Hepatocyte (in vitro differentiated cells): ENCODE measurements at regions not wholly inside any gene's neighbourhood (a gene's known extent, or its start where the extent isn't known, plus 50 kb on each side); places are given as distances from the start of the nearest gene placed in this dataset.

Experiments used
- DNase-seq: peaks from one replicate; pipeline ENCODE4 v3.0.0-alpha.2; 2016; ENCODE audit warnings: low spot score
- H2AFZ ChIP-seq: fragments of 200-600 bp; sonication (generic); 2 replicates; pipeline ENCODE4 v1.6.0; 2016; ENCODE audit warnings: antibody characterized with exemption, mild to moderate bottlenecking
- H3K27ac ChIP-seq: fragments of 200-600 bp; sonication (generic); 2 replicates; pipeline ENCODE4 v1.5.1; 2016; ENCODE audit warnings: mild to moderate bottlenecking
- H3K27me3 ChIP-seq: fragments of 200-600 bp; sonication (generic); 2 replicates; pipeline ENCODE4 v1.6.1; 2016
- H3K36me3 ChIP-seq: fragments of 200-600 bp; sonication (generic); replicated peaks from 2 replicates; pipeline ENCODE4 v1.5.1; 2016; ENCODE audit warnings: low read depth; ENCODE audit not compliant: insufficient read depth
- H3K4me1 ChIP-seq: fragments of 200-600 bp; sonication (generic); 2 replicates; pipeline ENCODE4 v1.5.1; 2016; ENCODE audit warnings: mild to moderate bottlenecking, moderate library complexity; ENCODE audit not compliant: insufficient read depth
- H3K4me2 ChIP-seq: fragments of 200-600 bp; sonication (generic); 2 replicates; pipeline ENCODE4 v1.6.0; 2016
- H3K4me3 ChIP-seq: fragments of 200-600 bp; sonication (generic); 2 replicates; pipeline ENCODE4 v1.5.1; 2016; ENCODE audit warnings: mild to moderate bottlenecking
- H3K79me2 ChIP-seq: fragments of 200-600 bp; sonication (generic); 2 replicates; pipeline ENCODE4 v1.6.0; 2017; ENCODE audit warnings: mild to moderate bottlenecking
- H3K9me2 ChIP-seq: fragments of 200-600 bp; sonication (generic); replicated peaks from 2 replicates; pipeline ENCODE4 v1.6.0; 2017; ENCODE audit warnings: mild to moderate bottlenecking; ENCODE audit not compliant: insufficient read depth
- H3K9me3 ChIP-seq: fragments of 200-600 bp; sonication (generic); 2 replicates; pipeline ENCODE4 v1.5.1; 2016; ENCODE audit warnings: low read depth, mild to moderate bottlenecking
- H4K20me1 ChIP-seq: fragments of 200-600 bp; sonication (generic); 2 replicates; pipeline ENCODE4 v1.6.0; 2016; ENCODE audit warnings: mild to moderate bottlenecking; ENCODE audit not compliant: insufficient read depth, poor library complexity, severe bottlenecking
- CTCF ChIP-seq: fragments of 200-600 bp; sonication (generic); IDR thresholded peaks from 2 replicates; pipeline ENCODE4 v1.5.1; 2016; ENCODE audit warnings: antibody characterized with exemption, mild to moderate bottlenecking; ENCODE audit not compliant: poor library complexity
- EZH2 ChIP-seq: fragments of 200-600 bp; sonication (generic); IDR thresholded peaks from 2 replicates; pipeline ENCODE4 v1.6.1; 2016; ENCODE audit warnings: antibody characterized with exemption, mild to moderate bottlenecking, borderline replicate concordance
- EZH2phosphoT487 ChIP-seq: fragments of 200-600 bp; sonication (generic); IDR thresholded peaks from one replicate; pipeline ENCODE4 v1.6.1; 2018; ENCODE audit warnings: antibody characterized with exemption, mild to moderate bottlenecking, low read depth, moderate library complexity; ENCODE audit not compliant: unreplicated experiment, severe bottlenecking
- WGBS: methylation state at CpG from one replicate; pipeline ENCODE4 v1.1.6; 2016; ENCODE audit warnings: low lambda C conversion rate; ENCODE audit errors: missing lambda C conversion rate; 5-methylcytosine and 5-hydroxymethylcytosine counted together

DNA sequence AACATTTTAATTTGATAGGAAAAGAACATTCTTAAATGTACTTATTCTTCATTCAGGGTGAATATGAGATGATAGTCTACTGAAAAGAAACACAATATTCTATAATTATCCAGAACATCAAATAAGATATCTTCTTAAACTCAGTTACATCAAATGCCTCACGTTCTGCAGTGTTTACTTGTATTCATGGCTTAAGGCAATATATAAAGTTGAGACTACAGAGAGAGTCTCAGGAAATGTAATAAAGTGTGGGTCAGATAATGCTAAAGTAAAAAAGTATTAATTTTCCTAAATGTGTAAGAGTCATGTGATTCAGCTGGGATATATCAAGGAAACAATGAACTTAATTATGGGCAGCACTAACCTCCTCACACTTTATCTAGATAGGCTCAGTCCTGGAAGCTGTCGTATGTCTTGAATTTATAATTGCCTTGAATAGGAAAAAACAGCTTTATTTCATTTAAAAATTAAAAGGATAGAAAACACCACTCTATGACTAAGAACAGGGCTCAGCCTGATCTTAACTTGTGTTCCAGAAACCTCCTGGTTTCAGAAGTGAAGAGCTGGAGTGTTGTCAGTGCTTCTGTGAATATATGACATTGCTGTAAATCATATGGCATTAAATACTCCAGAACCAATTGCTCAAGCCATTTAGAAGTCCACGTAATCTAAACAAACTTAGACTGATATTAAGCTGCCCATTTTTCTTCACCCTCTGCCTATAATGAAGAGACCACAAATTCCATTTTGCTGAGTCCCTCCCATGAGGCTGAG is 240.2 kb downstream of the FSIP2 start:
- Histone ChIP-seq H3K27me3 (no peaks in the 10 kb centered on the region), H2AFZ (no peak overlapping the region), H3K4me3 (no peak overlapping the region), H3K4me2 (no peak overlapping the region), H4K20me1 (no peaks in the 10 kb centered on the region), H3K36me3 (no peaks in the 10 kb centered on the region), H3K4me1 (no peaks in the 10 kb centered on the region), H3K9me2 (no peaks in the 10 kb centered on the region), H3K79me2 (no peaks in the 10 kb centered on the region), H3K9me3 (no peaks in the 10 kb centered on the region), H3K27ac (no peak overlapping the region)
- no peak for TF ChIP-seq CTCF
- TF ChIP-seq EZH2phosphoT487, result no peak
- TF ChIP-seq EZH2, result no peak
- DNase-seq, result peak; percentile 10
- 49% methylated on average over 3 of the region's 3 CpGs for WGBS

- Histone ChIP-seq H3K9me3 (no peaks in the 10 kb centered on the region), H2AFZ (no peak overlapping the region)
- WGBS, result 87% methylated on average over 2 of the region's 2 CpGs
Measured at GRCh38 chr2:185979546-185980071, 241.0 kb downstream of the FSIP2 start.

DNA sequence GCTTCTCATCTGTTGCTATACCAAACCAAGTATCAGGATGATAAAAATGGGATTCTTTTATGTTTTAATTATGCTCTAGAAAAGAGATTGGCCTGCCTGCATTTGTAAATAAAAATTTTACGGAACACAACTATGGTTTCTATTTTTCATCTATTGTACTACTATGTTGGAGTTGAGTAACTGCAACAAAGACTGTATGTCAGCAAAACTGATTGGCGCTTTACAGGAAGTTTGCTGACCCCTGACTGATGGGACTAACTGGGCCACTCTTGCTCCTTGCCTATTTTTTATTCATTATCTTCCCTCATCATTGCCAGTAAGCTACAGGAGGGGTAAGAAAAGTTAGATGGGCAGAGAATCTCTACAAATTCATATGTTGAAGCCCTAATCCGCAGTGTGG is 242.3 kb downstream of the FSIP2 start:
- no peaks in the 10 kb centered on the region for H3K9me3 ChIP-seq
- WGBS, result 98% methylated on average over 3 of the region's 3 CpGs
- DNase-seq, result no peak
- H3K36me3 ChIP-seq, result no peaks in the 10 kb centered on the region
- no peaks in the 10 kb centered on the region for H3K4me1 ChIP-seq
- no peak overlapping the region for H3K4me3 ChIP-seq
- TF ChIP-seq EZH2phosphoT487 (no peak), EZH2 (no peak), CTCF (no peak)
- no peak overlapping the region for H3K4me2 ChIP-seq
- no peak overlapping the region for H2AFZ ChIP-seq
- H3K27me3 ChIP-seq, result no peaks in the 10 kb centered on the region
- no peaks in the 10 kb centered on the region for H3K79me2 ChIP-seq
- no peaks in the 10 kb centered on the region for H4K20me1 ChIP-seq
- no peaks in the 10 kb centered on the region for H3K9me2 ChIP-seq
- no peak overlapping the region for H3K27ac ChIP-seq

More at GRCh38 chr2:185979546-185980071, 241.0 kb downstream of the FSIP2 start:
- H3K4me2 ChIP-seq, result no peak overlapping the region
- no peak overlapping the region for H3K27ac ChIP-seq
- H3K27me3 ChIP-seq, result no peaks in the 10 kb centered on the region
- no peaks in the 10 kb centered on the region for H3K36me3 ChIP-seq
- no peaks in the 10 kb centered on the region for H3K9me2 ChIP-seq
- no peaks in the 10 kb centered on the region for H4K20me1 ChIP-seq
- no peaks in the 10 kb centered on the region for H3K79me2 ChIP-seq
- no peak for DNase-seq
- H3K4me3 ChIP-seq, result no peak overlapping the region
- H3K4me1 ChIP-seq, result no peaks in the 10 kb centered on the region
- no peak for TF ChIP-seq EZH2phosphoT487
- TF ChIP-seq CTCF, result no peak
- TF ChIP-seq EZH2, result no peak
